PC-3 (cell line): ENCODE measurements at regions not wholly inside any gene's neighbourhood (a gene's known extent, or its start where the extent isn't known, plus 50 kb on each side); places are given as distances from the start of the nearest gene placed in this dataset.

Experiments used
- ATAC-seq: fragments of 200-7000 bp; cut with Tn5 transposase; 2 replicates; pipeline ENCODE4 v1.9.1; 2020; ENCODE audit warnings: mild to moderate bottlenecking, moderate library complexity
- BruUV-seq: library from RNA; stranded (reverse); fragments of 400-500 nt; replicated peaks from 2 replicates; lab custom pipeline; 2021; lab: Mats Ljungman, UMichigan
- CTCF ChIA-PET: fragments of 300-600 bp; sonication (Branson Sonifier 250); formaldehyde crosslinking; loops from one replicate; lab custom pipeline; 2022; ENCODE audit warnings: antibody characterized with exemption; lab: Charles Lee
- POLR2A ChIA-PET: fragments of 300-600 bp; sonication (Branson Sonifier 250); formaldehyde crosslinking; loops from one replicate; lab custom pipeline; 2022; ENCODE audit warnings: antibody characterized with exemption; ENCODE audit not compliant: unreplicated experiment; lab: Charles Lee
- DNase-seq: peaks from one replicate; pipeline ENCODE4 v3.0.0-alpha.2; 2015
- H2AFZ ChIP-seq: fragments of 300-600 bp; sonication (generic); 2 replicates; pipeline ENCODE4 v1.6.0; 2016; ENCODE audit warnings: antibody characterized with exemption, low read length
- H3F3A ChIP-seq: fragments of 300-600 bp; sonication (generic); one replicate; pipeline ENCODE4 v1.6.0; 2017; ENCODE audit warnings: antibody characterized with exemption, low read length, control low read depth, mild to moderate bottlenecking; ENCODE audit not compliant: unreplicated experiment
- H3K27ac ChIP-seq: fragments of 300-600 bp; sonication (generic); 2 replicates; pipeline ENCODE4 v1.5.1; 2016; ENCODE audit warnings: mild to moderate bottlenecking, low read length
- H3K27me3 ChIP-seq: fragments of 300-600 bp; sonication (generic); 2 replicates; pipeline ENCODE4 v1.6.1; 2016; ENCODE audit warnings: low read length, mixed read lengths
- H3K36me3 ChIP-seq: fragments of 300-600 bp; sonication (generic); 2 replicates; pipeline ENCODE4 v1.6.1; 2016; ENCODE audit warnings: low read depth, mixed run types, low read length, mixed read lengths
- H3K4me1 ChIP-seq: fragments of 300-600 bp; sonication (generic); 2 replicates; pipeline ENCODE4 v1.5.1; 2016; ENCODE audit warnings: low read length; ENCODE audit not compliant: insufficient read depth
- H3K4me2 ChIP-seq: fragments of 300-600 bp; sonication (generic); 2 replicates; pipeline ENCODE4 v1.6.0; 2016; ENCODE audit warnings: low read length
- H3K4me3 ChIP-seq: fragments of 300-600 bp; sonication (generic); 2 replicates; pipeline ENCODE4 v1.5.1; 2016; ENCODE audit warnings: mild to moderate bottlenecking, low read length, mixed read lengths
- H3K79me2 ChIP-seq: fragments of 300-600 bp; sonication (generic); 2 replicates; pipeline ENCODE4 v1.6.1; 2017; ENCODE audit warnings: low read length, mixed read lengths
- H3K9ac ChIP-seq: fragments of 300-600 bp; sonication (generic); 2 replicates; pipeline ENCODE4 v1.6.0; 2016; ENCODE audit warnings: mild to moderate bottlenecking, low read length
- H3K9me2 ChIP-seq: fragments of 300-600 bp; sonication (generic); replicated peaks from 2 replicates; pipeline ENCODE4 v1.6.1; 2016; ENCODE audit warnings: mixed run types, low read length, mixed read lengths
- H3K9me3 ChIP-seq: fragments of 300-600 bp; sonication (generic); 2 replicates; pipeline ENCODE4 v1.6.1; 2016; ENCODE audit warnings: low read length, mixed read lengths
- H4K20me1 ChIP-seq: fragments of 300-600 bp; sonication (generic); 2 replicates; pipeline ENCODE4 v1.6.1; 2016; ENCODE audit warnings: low read length, mixed read lengths
- CTCF ChIP-seq: fragments of 300-600 bp; sonication (generic); conservative IDR thresholded peaks from 2 replicates; pipeline ENCODE4 v1.5.1; 2017; ENCODE audit warnings: antibody characterized with exemption, low read depth, mild to moderate bottlenecking, low read length
- EZH2 ChIP-seq: fragments of 300-600 bp; sonication (generic); IDR thresholded peaks from one replicate; pipeline ENCODE4 v1.6.1; 2017; ENCODE audit warnings: antibody characterized with exemption, mild to moderate bottlenecking, low read length; ENCODE audit not compliant: unreplicated experiment
- EZH2phosphoT487 ChIP-seq: fragments of 300-600 bp; sonication (generic); IDR thresholded peaks from 2 replicates; pipeline ENCODE4 v1.6.1; 2018; ENCODE audit warnings: mild to moderate bottlenecking, antibody characterized with exemption, low read length, borderline replicate concordance
- intact Hi-C: fragments of 100-400 bp; cut with micrococcal nuclease; formaldehyde crosslinking; loops from 2 replicates; pipeline ENCODE4 v1.9.0; 2023

GRCh38 chr15:80342148-80342547 lies 62.0 kb upstream of the ARNT2 start:
- intact Hi-C loops, result no loop called here

GRCh38 chr15:80343554-80343992 lies 60.6 kb upstream of the ARNT2 start:
- Histone ChIP-seq H3K4me2 (no peak overlapping the region), H3K4me3 (no peak overlapping the region), H3K9me3 (no peaks in the 10 kb centered on the region), H3K27me3 (peaks cover 85% of the 10 kb centered on the region), H3F3A (no peaks in the 10 kb centered on the region), H3K36me3 (no peaks in the 10 kb centered on the region), H2AFZ (no peak overlapping the region), H3K27ac (no peak overlapping the region), H4K20me1 (no peaks in the 10 kb centered on the region), H3K4me1 (no peaks in the 10 kb centered on the region), H3K79me2 (no peaks in the 10 kb centered on the region), H3K9ac (no peak overlapping the region), H3K9me2 (no peaks in the 10 kb centered on the region)
- DNase-seq, result no peak
- POLR2A ChIA-PET, result no interaction called here
- CTCF ChIA-PET, result no interaction called here
- intact Hi-C loops, result no loop called here
- no peak for ATAC-seq
- TF ChIP-seq EZH2, result no peak
- TF ChIP-seq CTCF, result no peak
- TF ChIP-seq EZH2phosphoT487, result no peak
- no TSS peak for BruUV-seq

More at GRCh38 chr15:80342148-80342547, 62.0 kb upstream of the ARNT2 start:
- H3K27ac ChIP-seq, result no peak overlapping the region
- ChIA-PET POLR2A (no interaction called here), CTCF (no interaction called here)
- no peaks in the 10 kb centered on the region for H3K79me2 ChIP-seq
- ATAC-seq (no peak), DNase-seq (no peak)
- TF ChIP-seq EZH2phosphoT487 (no peak), CTCF (no peak)
- no peak overlapping the region for H3K4me2 ChIP-seq
- H3K9me3 ChIP-seq, result no peaks in the 10 kb centered on the region
- no peak overlapping the region for H3K9ac ChIP-seq
- H2AFZ ChIP-seq, result no peak overlapping the region
- H3K4me3 ChIP-seq, result no peak overlapping the region
- H3K9me2 ChIP-seq, result no peaks in the 10 kb centered on the region
- no peaks in the 10 kb centered on the region for H3K36me3 ChIP-seq
- H3F3A ChIP-seq, result no peaks in the 10 kb centered on the region
- H3K4me1 ChIP-seq, result no peaks in the 10 kb centered on the region
- H3K27me3 ChIP-seq, result peaks cover 85% of the 10 kb centered on the region
- no TSS peak for BruUV-seq
- H4K20me1 ChIP-seq, result no peaks in the 10 kb centered on the region

GRCh38 chr15:80350941-80351610 lies 53.1 kb upstream of the ARNT2 start:
- ChIA-PET POLR2A (no interaction called here), CTCF (no interaction called here)
- Histone ChIP-seq H3K4me3 (no peak overlapping the region), H4K20me1 (no peaks in the 10 kb centered on the region), H3K9me3 (no peaks in the 10 kb centered on the region), H3K27me3 (peaks cover 55% of the 10 kb centered on the region), H3K27ac (no peak overlapping the region), H3K9ac (no peak overlapping the region), H3K36me3 (no peaks in the 10 kb centered on the region), H3K4me2 (no peak overlapping the region), H3F3A (no peaks in the 10 kb centered on the region), H3K9me2 (no peaks in the 10 kb centered on the region), H2AFZ (no peak overlapping the region), H3K79me2 (no peaks in the 10 kb centered on the region), H3K4me1 (no peaks in the 10 kb centered on the region)
- ATAC-seq, result no peak
- intact Hi-C loops, result no loop called here
- no peak for DNase-seq
- BruUV-seq, result no TSS peak
- TF ChIP-seq EZH2 (no peak), CTCF (no peak), EZH2phosphoT487 (no peak)
